H1 (cell line): ENCODE measurements at regions not wholly inside any gene's neighbourhood (a gene's known extent, or its start where the extent isn't known, plus 50 kb on each side); places are given as distances from the start of the nearest gene placed in this dataset.

Experiments
- KDM4A ChIP-seq: IDR thresholded peaks from one replicate; pipeline ENCODE4 v1.7.1; 2012; ENCODE audit warnings: low read depth, mild to moderate bottlenecking, moderate library complexity, low read length, inconsistent platforms; ENCODE audit not compliant: severe bottlenecking

DNA sequence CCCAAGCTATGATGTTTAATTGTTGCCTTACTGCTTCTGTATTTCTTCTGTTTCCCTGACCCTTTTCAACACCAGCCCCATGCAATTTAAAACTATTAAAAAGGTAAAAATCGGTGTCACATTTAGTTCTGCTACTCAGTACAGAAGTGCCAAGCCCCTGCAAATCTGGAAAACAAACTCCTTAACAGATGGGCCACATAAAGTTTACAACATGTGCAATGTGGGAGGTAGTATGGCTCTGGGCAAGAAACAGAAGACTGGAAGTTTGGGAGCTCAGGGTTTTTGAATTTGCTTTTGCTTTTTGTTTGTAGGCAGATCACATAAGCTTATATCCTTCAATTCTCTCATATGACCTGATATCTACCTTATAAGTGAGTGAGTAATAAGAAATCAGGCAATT is 404.0 kb upstream of the ATP2B1 start (continued):
- no peak for TF ChIP-seq KDM4A
